ENCODE measurements at regions not wholly inside any gene's neighbourhood (a gene's known extent, or its start where the extent isn't known, plus 50 kb on each side); places are given as distances from the start of the nearest gene placed in this dataset.

DNA sequence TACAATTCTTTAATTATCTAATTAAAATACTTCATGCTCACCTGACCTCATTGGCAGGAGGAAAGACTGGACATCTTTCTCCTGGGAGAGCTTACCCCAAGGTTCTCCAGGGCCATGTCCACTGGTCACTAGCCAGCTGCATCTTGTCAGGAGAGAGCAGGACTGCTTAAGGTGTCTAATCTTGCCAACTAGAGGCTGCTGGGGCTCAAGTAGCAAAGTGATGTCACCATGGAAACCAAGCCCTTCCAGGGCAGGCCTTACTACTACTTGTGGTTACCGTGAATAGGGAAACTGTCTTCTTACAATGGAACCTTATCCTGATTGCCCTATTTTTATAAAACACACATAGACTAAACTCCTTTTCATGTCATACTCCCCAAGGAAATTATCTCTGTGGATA, 376.4 kb downstream of the SNAPC1 start:
- DNase-seq (ENCODE audit: low read depth in 1 of 2, low spot score in 1 of 2): no peak

DNA sequence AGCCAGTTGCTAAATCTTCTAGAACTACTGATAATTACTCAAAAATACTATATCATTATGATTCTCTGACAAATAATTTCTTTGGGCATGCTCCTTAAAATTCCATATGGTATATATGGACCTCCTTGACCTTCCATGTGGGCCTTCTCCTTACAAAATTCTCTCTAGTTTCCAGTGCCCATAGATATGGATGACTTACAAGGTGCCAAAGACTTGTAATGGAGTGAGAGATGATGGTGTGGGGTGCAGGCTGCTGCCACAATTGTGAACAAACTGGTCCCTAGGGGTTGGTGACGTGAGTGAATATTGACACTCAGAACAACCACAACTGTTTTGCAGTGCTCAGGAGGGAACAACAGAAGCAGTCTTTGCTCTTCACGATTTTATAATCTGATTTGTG, 378.9 kb downstream of the SNAPC1 start:
- no peak for DNase-seq (ENCODE audit: low read depth in 1 of 2, low spot score in 1 of 2)

DNA sequence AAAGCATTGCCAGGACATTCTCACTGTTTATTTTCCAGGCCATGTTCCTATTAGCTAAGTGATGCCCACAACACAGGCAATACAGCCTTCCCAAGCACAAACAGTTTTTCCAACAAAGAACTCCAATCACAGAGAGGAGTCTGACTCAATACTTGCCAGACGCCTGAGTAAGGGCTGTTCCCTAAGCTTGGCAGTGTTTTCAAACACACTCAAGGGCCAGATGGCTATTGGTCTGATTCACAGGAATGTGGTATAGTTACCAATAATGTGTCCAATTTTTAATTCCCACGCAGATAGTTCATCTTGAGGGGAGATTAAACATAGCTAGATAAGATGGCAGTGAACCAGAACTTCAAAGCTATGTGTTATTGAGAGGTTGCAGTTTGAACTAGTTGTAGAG, 381.0 kb downstream of the SNAPC1 start:
- DNase-seq (ENCODE audit: low read depth in 1 of 2, low spot score in 1 of 2): no peak

DNA sequence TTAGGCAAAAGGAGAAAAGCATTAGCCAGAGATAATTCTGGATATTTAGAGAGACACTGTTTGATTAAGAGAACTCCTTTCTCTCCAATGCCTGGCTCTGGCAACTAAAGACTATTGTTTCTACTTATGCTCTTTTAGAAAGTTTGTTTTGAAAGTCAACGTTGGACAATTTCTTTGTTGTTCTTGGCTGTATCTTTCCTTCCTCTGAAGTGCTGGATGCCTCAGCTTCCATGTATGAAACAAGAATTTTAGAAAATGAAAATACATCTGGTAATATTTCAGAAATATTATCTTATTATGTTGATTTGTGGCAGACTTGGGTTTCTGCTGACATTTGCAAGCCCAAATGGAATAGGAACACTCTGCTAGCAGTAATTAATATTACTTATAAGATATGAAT, 382.6 kb downstream of the SNAPC1 start:
- DNase-seq (ENCODE audit: low read depth in 1 of 2, low spot score in 1 of 2): no peak

DNA sequence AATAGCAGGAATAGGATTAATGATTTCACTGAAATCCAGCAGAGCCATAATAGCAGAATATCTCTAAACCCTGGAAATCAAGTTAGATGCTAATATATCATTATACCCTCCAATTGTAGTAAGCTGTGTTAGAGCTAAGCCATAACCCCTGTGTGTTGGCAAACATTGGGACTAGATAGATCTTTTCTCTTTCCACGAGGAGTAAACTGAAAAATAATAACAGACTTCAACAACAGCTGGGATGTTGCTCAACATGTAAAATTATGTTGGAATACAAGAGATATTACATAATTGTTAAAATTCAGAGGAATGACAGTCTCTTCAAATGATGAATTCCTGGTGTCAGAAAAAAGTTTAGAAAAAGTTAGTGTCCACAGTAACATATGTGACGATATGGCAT, 383.8 kb downstream of the SNAPC1 start:
- DNase-seq (ENCODE audit: low read depth in 1 of 2, low spot score in 1 of 2): no peak

DNA sequence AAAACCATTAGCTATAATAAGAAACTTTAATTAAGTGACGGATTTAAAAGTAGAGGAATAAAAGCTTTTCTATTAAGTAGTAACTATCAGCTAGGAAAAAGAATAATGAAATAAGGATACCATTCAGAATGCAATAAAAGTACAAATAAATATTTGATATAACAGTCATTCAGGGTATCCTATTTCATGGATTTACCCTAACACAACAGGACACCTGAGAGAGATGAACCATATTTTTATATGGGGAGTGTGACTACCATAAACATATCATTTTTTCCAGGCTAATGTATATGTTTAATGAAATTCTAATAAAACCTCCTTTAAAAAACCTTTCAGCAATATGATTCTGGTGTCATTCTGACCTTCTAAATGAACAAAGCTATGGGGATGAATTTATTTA, 393.8 kb downstream of the SNAPC1 start:
- no peak for DNase-seq (ENCODE audit: low read depth in 1 of 2, low spot score in 1 of 2)

DNA sequence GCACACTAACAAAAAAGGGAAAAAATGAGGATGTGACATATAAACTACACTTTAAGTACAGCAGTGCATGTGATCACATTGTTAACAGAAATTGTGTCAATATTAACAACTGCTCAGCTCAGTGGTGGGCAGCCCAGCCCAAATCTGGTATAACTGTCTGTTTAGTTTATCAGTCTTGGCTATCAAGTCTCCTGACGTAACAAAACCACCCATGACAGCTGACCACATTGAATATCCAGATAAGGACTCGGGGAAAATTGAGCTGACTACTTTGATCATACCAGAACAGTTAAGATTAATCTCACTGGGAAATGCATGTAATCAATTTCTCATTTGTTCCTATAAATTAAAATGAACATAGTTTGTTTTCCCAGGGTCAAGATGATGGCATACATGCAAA, 396.6 kb downstream of the SNAPC1 start:
- DNase-seq (ENCODE audit: low read depth in 1 of 2, low spot score in 1 of 2): no peak

DNA sequence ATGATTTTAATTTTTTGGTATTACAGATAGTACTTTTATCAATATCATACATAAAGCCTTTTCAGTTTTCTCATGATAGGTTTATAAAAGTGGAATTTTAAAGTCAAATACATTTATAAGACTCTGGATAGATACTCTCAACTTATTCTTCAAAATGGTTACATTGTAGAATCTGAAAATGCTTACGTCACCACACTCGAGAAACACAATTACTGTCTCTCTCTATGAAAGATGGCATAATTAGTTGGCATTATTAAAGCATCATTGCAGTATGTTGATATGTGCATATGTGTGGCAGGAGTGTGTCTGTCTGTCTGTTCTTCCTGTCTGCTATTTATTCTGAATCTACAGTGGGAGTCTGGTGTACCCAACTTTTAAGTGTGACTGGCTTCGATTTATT, 397.1 kb downstream of the SNAPC1 start:
- no peak for DNase-seq (ENCODE audit: low read depth in 1 of 2, low spot score in 1 of 2)

DNA sequence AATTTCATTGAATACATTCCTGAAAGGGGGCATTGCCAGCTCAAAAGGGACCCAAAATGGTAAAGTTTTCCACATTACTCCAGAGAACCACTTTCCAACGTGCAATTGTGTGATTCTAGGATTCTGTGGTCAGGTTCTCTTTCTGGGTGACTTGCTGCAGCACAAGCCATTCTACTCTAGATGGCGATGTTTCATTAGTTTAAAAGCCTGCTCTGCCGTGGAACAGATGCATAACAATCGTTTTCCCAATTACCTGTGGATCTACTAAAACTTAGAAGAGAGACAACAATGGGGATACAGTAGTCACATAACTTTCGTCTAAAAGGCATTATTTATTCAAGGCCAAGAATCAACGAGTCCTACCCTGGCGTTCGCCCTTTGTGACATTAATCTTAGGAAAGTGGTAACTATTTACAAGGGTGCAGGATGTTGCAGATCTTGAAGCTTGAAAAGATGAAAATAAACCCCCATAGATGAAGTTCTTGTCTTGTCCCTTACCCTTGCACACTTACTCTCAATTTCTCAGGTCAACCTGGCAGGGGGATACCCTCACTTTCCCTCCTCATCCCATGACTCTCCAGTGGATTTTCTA, 400.9 kb downstream of the SNAPC1 start:
- DNase-seq (ENCODE audit: low read depth in 1 of 2, low spot score in 1 of 2): no peak

DNA sequence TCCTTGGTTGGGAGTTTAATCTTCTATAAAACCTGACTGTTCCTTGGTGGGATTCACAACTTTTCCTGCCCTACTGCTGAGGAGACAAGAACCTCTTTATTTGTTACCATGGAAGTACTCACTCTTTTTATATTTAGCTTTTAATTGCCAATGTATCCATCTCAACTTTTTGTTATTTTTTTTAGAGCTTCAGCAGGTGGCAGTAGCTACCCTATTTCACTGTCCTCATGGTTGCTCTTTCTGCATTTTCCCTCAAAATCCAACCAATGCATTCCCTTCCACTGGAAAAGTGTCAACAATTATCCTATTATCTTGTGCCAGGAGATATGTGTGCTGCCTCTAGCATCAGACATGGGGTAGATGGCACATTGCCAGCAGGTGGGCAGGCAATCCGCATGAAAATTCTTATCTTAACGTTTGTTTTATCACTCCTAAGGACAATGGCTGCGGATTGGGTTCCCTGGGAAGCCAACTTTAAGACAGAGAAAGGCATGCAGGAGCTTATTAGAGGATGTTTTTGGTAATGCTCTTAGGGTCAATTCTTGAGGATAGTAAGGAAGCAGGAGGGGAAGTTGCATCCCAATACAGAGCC, 406.4 kb downstream of the SNAPC1 start:
- no peak for DNase-seq (ENCODE audit: low read depth in 1 of 2, low spot score in 1 of 2)

DNA sequence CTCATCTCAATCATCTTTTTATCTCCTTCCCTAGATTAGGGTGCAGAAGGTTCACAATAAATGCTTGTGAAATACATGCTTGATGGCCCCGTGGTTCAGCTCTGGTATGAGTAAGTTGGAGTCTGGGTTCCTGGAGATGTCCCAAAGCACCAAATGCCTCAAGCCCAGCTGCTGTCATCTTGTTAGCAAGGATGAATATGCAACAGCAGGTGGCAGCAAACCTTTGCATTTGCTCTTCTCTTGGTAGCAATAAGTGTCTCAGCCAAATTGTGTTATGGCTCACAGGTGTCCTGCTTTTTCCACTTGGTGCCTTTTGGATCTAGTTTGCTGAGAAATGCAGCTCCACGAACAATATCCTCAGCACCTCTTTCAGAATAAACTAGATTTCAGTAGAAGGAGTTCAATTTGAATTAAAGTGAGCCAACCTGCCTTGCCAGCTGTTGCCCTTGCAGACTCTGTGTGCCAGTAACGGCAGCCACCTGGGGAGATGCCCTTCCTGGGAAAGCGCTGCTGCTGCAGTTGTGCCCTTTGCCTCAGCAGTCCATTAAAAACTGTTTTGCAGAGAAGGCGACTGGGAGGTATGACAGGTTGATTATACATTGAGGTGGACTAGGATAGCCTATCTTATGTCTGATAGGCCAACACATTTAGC, 417.3 kb downstream of the SNAPC1 start:
- no peak for DNase-seq (ENCODE audit: low read depth in 1 of 2, low spot score in 1 of 2)

DNA sequence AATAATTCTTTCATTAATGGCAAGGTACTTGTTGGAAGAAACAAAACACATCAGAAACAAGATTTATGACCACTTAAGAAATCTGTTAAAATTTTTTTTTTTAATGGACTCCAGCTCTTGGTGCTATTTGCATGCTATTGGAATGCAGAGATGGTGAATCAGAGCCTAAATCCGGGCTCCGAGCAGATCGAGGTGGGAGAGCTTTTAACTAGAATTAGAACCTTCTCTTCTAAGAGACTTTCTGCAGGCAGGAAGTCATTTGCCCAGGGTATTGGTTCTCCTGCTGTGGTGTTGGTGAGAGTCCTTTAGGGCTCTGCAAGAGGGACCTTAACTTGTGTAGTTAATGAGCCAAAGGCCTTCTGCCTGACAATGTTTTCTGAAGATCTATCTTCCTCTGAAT, 419.4 kb downstream of the SNAPC1 start:
- DNase-seq (ENCODE audit: low read depth in 1 of 2, low spot score in 1 of 2): no peak

DNA sequence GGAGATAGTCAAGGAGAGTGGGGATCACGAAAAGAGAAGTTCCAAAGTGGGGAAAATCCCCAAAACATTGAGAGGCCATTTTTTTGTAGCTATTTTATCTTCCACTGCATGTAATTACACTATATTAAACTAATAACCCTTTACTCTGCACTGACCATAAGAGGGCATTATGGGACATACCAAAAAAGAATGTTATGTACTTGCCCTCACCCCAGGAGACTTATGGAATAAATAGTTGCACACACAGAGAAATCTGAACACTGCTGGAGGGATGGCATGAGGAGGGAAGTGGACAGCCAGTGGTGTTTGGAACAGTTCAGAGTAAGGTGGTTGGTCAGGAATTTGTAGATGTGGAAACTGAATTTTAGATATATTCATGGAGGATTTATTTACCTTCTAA, 422.9 kb downstream of the SNAPC1 start:
- DNase-seq (ENCODE audit: low read depth in 1 of 2, low spot score in 1 of 2): no peak

DNA sequence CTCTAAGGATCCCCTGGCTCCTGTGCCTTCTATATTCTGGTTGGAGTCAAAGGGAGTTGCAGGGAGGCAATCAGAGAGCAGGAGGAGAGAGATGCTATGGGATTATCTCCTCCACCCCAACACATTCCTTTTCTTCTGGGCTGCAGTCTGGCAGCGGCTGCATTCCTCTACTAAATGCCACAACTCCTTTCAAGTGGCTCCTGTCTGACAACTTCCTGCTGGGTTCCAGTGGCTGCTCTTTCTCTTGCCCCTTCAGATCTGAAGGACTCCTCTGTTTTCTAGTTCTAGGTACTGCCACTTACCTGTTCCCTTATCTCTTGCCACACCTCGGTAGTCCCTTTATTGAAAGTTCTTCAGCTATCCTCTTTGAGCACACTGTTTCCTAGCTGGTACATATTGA, 425.0 kb downstream of the SNAPC1 start:
- DNase-seq (ENCODE audit: low read depth in 1 of 2, low spot score in 1 of 2): no peak

DNA sequence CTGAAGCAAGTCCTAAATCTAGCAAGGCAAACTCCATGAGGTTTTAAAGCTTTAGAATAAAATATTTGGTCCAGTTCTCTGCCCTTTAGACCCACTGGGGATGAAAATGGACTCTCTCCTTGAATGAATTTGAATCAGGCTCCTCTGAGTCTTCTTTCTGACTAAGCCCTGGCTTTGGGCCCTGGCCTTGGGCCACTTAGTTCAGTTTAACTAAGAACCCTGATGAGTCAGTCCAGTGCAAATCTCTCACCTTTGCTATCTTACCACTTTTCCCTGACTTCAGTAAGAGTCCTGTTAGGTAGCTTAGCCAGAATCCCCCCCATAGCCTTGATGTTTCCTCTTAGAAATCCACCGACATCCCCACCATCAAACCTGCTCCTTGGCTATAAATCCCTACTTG, 427.5 kb downstream of the SNAPC1 start:
- no peak for DNase-seq (ENCODE audit: low read depth in 1 of 2, low spot score in 1 of 2)

DNA sequence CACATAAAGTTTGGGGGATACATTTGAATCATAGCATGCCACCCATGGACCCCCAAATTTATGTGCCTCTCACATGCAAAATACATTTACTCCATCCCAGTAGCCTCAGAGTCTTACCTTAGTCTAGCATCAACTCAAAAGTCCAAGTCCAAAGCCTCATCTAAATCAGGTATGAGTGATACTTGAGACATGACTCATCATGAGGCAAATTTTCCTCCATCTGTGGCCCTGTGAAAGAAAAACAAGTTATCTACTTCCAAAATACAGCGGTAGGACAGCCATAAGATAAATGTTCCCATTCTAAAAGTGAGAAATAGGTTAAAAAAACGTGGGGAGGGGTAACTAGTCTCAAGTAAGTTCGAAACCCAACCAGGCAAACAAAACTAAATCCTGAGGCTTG, 444.2 kb downstream of the SNAPC1 start:
- no peak for DNase-seq (ENCODE audit: low read depth in 1 of 2, low spot score in 1 of 2)

DNA sequence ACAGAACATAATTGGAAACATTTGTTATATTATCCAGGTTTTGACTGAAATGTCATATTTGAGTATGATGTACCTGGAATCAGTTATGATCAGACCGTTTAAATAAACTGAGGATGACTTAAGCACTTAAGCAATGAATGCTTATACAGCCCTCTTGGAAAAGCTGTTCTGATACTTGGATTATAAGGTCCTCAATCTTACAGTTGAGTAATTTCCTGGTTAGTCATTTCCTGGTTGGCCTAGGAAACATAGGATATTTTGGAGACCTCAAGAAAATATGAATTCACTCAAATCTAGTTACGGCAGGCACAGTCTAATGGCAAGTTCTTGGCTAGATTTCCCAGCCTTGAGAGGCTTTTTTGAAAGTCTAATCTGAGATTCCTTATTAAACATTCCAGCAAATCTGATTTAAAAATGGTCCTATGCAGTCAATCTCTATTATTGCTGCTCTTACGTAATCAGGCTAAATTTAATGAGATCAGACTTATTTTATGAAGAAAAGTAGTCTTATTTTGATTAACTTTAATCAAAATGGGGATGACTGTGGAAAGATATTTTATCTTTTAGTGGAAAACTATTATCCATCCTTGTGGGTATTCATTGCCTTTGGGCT, 447.2 kb downstream of the SNAPC1 start:
- no peak for DNase-seq (ENCODE audit: low read depth in 1 of 2, low spot score in 1 of 2)

DNA sequence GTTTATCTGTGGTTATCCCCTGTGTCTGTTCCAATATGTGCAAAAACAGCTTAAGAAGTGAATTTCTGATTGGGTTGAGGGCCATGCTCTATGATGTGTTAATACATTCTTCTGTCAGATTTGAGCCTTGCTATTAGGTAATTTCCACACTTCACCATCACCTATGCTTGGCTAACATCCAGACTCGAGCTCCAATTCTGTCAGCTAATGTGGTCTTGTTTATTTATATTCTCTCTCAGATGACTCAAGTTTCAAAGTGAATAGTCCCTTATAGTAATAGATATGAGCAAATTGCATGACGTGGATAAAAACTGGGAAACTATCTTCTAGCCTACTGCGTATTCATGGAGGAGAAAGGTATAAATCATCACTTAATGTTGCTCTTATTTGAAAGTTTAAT, 451.3 kb downstream of the SNAPC1 start:
- no peak for DNase-seq (ENCODE audit: low read depth in 1 of 2, low spot score in 1 of 2)

DNA sequence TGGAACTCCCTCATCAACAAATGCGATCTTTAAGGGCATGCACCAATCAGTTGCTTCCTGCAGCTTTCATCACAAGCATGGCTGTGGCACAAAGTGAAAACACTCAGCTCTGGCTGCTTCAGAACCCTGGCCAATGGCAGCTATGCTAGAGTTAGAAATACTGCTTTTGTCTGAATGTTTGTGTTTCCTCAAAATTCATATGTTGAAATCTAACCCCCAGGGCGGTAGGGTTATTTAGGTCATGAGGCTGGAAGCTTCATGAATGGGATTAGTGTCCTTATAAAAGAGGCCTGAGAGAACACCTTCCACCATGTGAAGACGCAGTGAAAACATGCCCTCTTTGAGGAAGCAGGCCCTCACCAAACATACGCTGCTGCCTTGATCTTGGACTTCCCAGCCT, 453.9 kb downstream of the SNAPC1 start:
- no peak for DNase-seq (ENCODE audit: low read depth in 1 of 2, low spot score in 1 of 2)

DNA sequence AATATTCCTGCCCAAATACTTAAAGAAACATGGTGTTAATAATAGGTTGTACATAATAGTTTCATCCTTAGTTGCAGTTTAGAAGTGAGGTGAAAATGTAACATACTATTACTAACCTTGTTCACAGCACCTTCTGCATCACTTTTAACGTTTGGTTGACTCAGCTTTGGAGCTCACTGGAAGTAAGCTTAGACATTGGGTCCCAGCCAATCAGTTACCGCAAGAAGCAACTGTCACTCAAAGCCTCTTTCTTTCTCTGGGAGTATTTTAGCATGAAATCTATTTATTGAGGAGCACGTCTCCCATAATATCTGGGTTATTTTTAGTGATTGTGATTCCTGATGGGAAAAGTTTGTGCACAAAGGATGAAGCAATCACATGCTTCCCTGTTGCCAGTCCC, 472.6 kb downstream of the SNAPC1 start:
- DNase-seq (ENCODE audit: low read depth in 1 of 2, low spot score in 1 of 2): no peak

DNA sequence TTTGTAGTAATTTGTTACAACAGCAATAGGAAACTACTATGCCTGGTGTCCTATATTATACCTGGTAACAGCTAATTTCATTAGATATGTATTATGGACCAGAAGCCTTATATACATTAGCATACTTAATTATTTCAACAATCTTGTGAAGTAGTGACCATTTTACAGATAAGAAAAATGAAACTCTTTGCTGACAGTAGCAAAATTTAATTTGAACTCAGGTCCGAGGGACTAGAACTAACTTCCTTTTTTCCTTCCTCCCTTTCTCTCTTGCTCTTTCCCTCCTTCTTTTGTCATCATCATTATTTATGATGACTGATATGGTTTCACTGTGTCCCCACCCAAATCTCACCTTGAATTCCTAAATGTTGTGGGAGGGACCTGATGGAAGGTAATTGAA, 482.0 kb downstream of the SNAPC1 start:
- DNase-seq (ENCODE audit: low read depth in 1 of 2, low spot score in 1 of 2): no peak

DNA sequence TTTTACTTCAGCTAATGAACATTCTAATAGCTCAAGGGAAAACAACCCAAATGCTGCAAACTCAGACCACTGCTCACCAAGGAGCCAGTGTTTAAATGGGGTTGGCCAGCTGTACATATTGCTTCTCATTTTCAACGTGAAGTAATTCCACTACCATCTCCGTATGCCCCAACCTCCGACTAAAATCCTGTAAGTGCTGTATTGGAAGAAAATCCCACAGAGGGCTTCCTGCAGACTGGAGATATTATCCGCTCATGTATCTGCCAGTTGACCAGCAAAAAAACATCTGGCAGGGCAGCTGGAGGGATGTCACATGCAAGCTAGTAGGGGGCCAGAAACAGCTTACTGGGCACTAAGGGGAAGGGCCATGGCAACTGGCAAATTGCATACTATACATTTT, 485.0 kb downstream of the SNAPC1 start:
- DNase-seq (ENCODE audit: low read depth in 1 of 2, low spot score in 1 of 2): no peak

DNA sequence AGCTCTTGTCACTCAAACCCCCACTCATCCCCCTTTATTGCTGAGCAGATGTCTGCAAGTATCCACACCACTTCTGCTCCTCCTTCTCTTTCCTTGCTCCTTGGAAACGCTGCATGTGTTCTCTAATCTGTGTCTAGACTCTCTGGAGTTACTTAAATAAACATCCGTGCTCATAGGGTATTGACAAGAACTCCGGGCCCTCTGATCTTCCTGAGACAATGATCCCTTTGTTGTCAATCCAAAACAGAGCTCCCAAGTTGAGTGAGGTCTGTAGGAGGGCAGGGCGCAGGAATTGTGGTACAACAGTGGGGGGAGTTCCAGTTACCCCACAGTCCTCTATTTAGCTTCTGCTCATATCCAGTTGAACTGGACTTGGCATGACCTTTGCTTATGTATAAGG, 489.0 kb downstream of the SNAPC1 start:
- DNase-seq (ENCODE audit: low read depth in 1 of 2, low spot score in 1 of 2): no peak
